ENCODE measurements at regions not wholly inside any gene's neighbourhood (a gene's known extent, or its start where the extent isn't known, plus 50 kb on each side); places are given as distances from the start of the nearest gene placed in this dataset.
A peak's percentile ranks its signal among the peaks of the same experiment; 100 is the strongest.

DNA sequence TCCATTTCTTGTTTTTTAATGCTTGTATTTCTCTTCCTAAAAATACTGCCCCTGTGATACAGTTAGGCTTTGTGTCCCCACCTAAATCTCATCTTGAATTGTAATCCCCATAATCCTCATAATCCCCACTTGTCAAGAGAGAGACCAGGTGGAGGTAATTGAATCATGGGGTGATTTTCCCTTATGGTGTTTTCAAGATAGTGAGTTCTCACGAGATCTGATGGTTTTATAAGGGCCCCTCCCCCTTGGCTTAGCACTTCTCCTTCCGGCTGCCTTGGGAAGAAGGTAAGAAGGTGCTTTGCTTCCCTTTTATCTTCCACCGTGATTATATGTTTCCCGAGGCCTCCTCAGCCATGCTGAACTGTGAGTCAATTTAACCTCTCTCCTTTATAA lies 227.4 kb downstream of the MAN2A1 start:
- no peaks in the 10 kb centered on the region for H3K79me2 ChIP-seq
- no peaks in the 10 kb centered on the region for H3K9me3 ChIP-seq (ENCODE audit: low read depth)
- no peak for TF ChIP-seq EZH2phosphoT487 (IDR thresholded peaks at IDR 0.05; ENCODE audit: low read depth, severe bottlenecking, unreplicated experiment)
- TF ChIP-seq, protein P1, sequence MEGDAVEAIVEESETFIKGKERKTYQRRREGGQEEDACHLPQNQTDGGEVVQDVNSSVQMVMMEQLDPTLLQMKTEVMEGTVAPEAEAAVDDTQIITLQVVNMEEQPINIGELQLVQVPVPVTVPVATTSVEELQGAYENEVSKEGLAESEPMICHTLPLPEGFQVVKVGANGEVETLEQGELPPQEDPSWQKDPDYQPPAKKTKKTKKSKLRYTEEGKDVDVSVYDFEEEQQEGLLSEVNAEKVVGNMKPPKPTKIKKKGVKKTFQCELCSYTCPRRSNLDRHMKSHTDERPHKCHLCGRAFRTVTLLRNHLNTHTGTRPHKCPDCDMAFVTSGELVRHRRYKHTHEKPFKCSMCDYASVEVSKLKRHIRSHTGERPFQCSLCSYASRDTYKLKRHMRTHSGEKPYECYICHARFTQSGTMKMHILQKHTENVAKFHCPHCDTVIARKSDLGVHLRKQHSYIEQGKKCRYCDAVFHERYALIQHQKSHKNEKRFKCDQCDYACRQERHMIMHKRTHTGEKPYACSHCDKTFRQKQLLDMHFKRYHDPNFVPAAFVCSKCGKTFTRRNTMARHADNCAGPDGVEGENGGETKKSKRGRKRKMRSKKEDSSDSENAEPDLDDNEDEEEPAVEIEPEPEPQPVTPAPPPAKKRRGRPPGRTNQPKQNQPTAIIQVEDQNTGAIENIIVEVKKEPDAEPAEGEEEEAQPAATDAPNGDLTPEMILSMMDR (IDR thresholded peaks at IDR 0.05; ENCODE audit: poor library complexity) = no peak
- no peak for TF ChIP-seq EZH2 (IDR thresholded peaks at IDR 0.05; ENCODE audit: borderline replicate concordance)
- H3K36me3 ChIP-seq (replicated peaks; ENCODE audit: insufficient read depth, low read depth) = no peaks in the 10 kb centered on the region
- no peaks in the 10 kb centered on the region for H3K9me2 ChIP-seq (replicated peaks; ENCODE audit: insufficient read depth)
- H3K27me3 ChIP-seq = no peaks in the 10 kb centered on the region
- peaks cover 5% of the 10 kb centered on the region for H3K4me1 ChIP-seq (ENCODE audit: insufficient read depth)
- no peak overlapping the region for H3K27ac ChIP-seq
- peak; percentile 17 for DNase-seq (ENCODE audit: low spot score)
- 43% methylated on average over 4 of the region's 4 CpGs for WGBS (ENCODE audit: low lambda C conversion rate, missing lambda C conversion rate)
- no peak overlapping the region for H2AFZ ChIP-seq
- H3K4me2 ChIP-seq = no peak overlapping the region
- no peaks in the 10 kb centered on the region for H4K20me1 ChIP-seq (ENCODE audit: insufficient read depth, poor library complexity, severe bottlenecking)
- no peak overlapping the region for H3K4me3 ChIP-seq

DNA sequence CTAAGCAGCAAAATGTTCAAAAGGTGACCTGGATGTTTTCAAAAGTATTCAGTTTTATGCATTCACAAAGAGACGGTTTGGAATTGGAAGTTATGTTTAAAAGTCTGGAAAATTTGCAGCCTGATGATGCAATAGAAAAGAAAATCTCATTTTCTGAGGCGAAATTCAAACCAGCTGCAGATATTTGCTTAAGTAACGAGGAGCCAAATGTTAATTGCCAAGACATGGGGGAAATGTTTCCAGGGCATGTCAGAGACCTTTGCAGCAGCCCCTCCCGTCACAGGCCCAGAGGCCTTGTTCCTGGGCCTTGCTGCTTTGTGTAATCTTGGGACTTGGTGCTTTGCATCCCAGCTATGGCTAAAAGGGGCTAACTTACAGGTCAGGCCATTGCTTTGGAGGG lies 228.2 kb downstream of the MAN2A1 start:
- Histone ChIP-seq H3K27me3 (no peaks in the 10 kb centered on the region), H3K4me3 (no peak overlapping the region), H3K4me1 (ENCODE audit: insufficient read depth) (peaks cover 5% of the 10 kb centered on the region), H3K9me3 (ENCODE audit: low read depth) (no peaks in the 10 kb centered on the region), H3K79me2 (no peaks in the 10 kb centered on the region), H3K27ac (no peak overlapping the region), H3K9me2 (replicated peaks; ENCODE audit: insufficient read depth) (no peaks in the 10 kb centered on the region), H4K20me1 (ENCODE audit: insufficient read depth, poor library complexity, severe bottlenecking) (no peaks in the 10 kb centered on the region), H2AFZ (no peak overlapping the region), H3K4me2 (no peak overlapping the region), H3K36me3 (replicated peaks; ENCODE audit: insufficient read depth, low read depth) (no peaks in the 10 kb centered on the region)
- no peak for DNase-seq (ENCODE audit: low spot score)
- WGBS (ENCODE audit: low lambda C conversion rate, missing lambda C conversion rate) = 79% methylated on average over 4 of the region's 4 CpGs
- TF ChIP-seq, protein P1 (IDR thresholded peaks at IDR 0.05; ENCODE audit: poor library complexity) = no peak

DNA sequence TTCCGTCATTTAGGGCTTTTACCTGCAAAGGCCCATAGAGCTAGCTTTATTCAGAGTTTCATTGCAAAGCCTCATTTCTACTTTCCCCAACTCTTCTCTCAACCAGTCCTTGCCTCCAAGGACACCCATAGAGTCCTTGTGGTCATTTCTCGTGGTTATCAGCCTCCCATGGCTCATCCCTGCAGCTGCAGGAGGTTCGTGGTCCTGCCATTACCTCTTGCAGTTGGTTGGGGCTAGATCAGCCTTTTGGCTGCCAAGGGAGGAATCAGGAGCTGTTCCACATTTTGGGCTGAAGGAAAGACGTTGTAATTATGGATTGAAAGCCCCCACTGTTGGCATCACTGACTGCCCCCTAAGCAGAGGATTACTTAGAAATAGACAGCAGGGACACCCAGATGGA lies 231.0 kb downstream of the MAN2A1 start:
- H3K36me3 ChIP-seq (replicated peaks; ENCODE audit: insufficient read depth, low read depth) = no peaks in the 10 kb centered on the region
- H3K27me3 ChIP-seq = no peaks in the 10 kb centered on the region
- H3K4me1 ChIP-seq (ENCODE audit: insufficient read depth) = peaks cover 5% of the 10 kb centered on the region
- no peak overlapping the region for H2AFZ ChIP-seq
- no peak overlapping the region for H3K4me3 ChIP-seq
- 90% methylated on average over 4 of the region's 4 CpGs for WGBS (ENCODE audit: low lambda C conversion rate, missing lambda C conversion rate)
- H3K79me2 ChIP-seq = no peaks in the 10 kb centered on the region
- no peak overlapping the region for H3K27ac ChIP-seq
- no peaks in the 10 kb centered on the region for H4K20me1 ChIP-seq (ENCODE audit: insufficient read depth, poor library complexity, severe bottlenecking)
- H3K4me2 ChIP-seq = no peak overlapping the region
- no peaks in the 10 kb centered on the region for H3K9me2 ChIP-seq (replicated peaks; ENCODE audit: insufficient read depth)
- TF ChIP-seq EZH2 (IDR thresholded peaks at IDR 0.05; ENCODE audit: borderline replicate concordance) (no peak), EZH2phosphoT487 (IDR thresholded peaks at IDR 0.05; ENCODE audit: low read depth, severe bottlenecking, unreplicated experiment) (no peak)
- TF ChIP-seq, protein P1 (IDR thresholded peaks at IDR 0.05; ENCODE audit: poor library complexity) = no peak
- DNase-seq (ENCODE audit: low spot score) = no peak
- H3K9me3 ChIP-seq (ENCODE audit: low read depth) = no peaks in the 10 kb centered on the region

GRCh38 chr5:109921735-109922380 lies 232.1 kb downstream of the MAN2A1 start:
- Histone ChIP-seq H3K27me3 (no peaks in the 10 kb centered on the region), H3K4me2 (no peak overlapping the region), H3K4me3 (no peak overlapping the region), H3K9me2 (replicated peaks; ENCODE audit: insufficient read depth) (no peaks in the 10 kb centered on the region), H2AFZ (no peak overlapping the region), H4K20me1 (ENCODE audit: insufficient read depth, poor library complexity, severe bottlenecking) (no peaks in the 10 kb centered on the region), H3K79me2 (no peaks in the 10 kb centered on the region), H3K36me3 (replicated peaks; ENCODE audit: insufficient read depth, low read depth) (no peaks in the 10 kb centered on the region), H3K9me3 (ENCODE audit: low read depth) (no peaks in the 10 kb centered on the region), H3K27ac (no peak overlapping the region), H3K4me1 (ENCODE audit: insufficient read depth) (peaks cover 3% of the 10 kb centered on the region)
- TF ChIP-seq, protein P1 (IDR thresholded peaks at IDR 0.05; ENCODE audit: poor library complexity) = no peak
- TF ChIP-seq EZH2phosphoT487 (IDR thresholded peaks at IDR 0.05; ENCODE audit: low read depth, severe bottlenecking, unreplicated experiment) = no peak
- TF ChIP-seq EZH2 (IDR thresholded peaks at IDR 0.05; ENCODE audit: borderline replicate concordance) = no peak
- WGBS (ENCODE audit: low lambda C conversion rate, missing lambda C conversion rate) = 71% methylated on average over 5 of the region's 5 CpGs
- no peak for DNase-seq (ENCODE audit: low spot score)

Measured in hepatocyte (in vitro differentiated cells).